SK-N-SH treated with all-trans-retinoic acid at 6 μM for 48 hours (cell line): ENCODE measurements at regions not wholly inside any gene's neighbourhood (a gene's known extent, or its start where the extent isn't known, plus 50 kb on each side); places are given as distances from the start of the nearest gene placed in this dataset.

Source experiments
- ATAC-seq: fragments of 200-7000 bp; cut with Tn5 transposase; 3 replicates; pipeline ENCODE4 v1.9.1; 2020; ENCODE audit warnings: mild to moderate bottlenecking, moderate library complexity
- ARNTL ChIP-seq: fragments of 450-650 bp; formaldehyde crosslinking; IDR thresholded peaks from 2 replicates; pipeline ENCODE4 v1.5.0; 2020; ENCODE audit warnings: low read depth, mild to moderate bottlenecking, moderate library complexity, borderline replicate concordance
- BACH2 ChIP-seq: fragments of 250-450 bp; sonication (Bioruptor Pico); IDR thresholded peaks from 2 replicates; pipeline ENCODE4 v1.9.0; 2021; ENCODE audit warnings: mild to moderate bottlenecking, borderline replicate concordance
- CSDC2 ChIP-seq: fragments of 250-450 bp; sonication (Bioruptor Pico); IDR thresholded peaks from 2 replicates; pipeline ENCODE4 v1.5.0; 2020; ENCODE audit warnings: mild to moderate bottlenecking, moderate library complexity
- GLIS3 ChIP-seq: fragments of 250-450 bp; sonication (Bioruptor Pico); IDR thresholded peaks from 2 replicates; pipeline ENCODE4 v1.5.0; 2020; ENCODE audit warnings: mild to moderate bottlenecking, moderate library complexity
- ISL1 ChIP-seq: fragments of 250-450 bp; sonication (Bioruptor Pico); IDR thresholded peaks from 2 replicates; pipeline ENCODE4 v2.1.2; 2022; ENCODE audit warnings: mild to moderate bottlenecking, moderate library complexity
- OSR1 ChIP-seq: fragments of 250-450 bp; sonication (Bioruptor Pico); IDR thresholded peaks from 2 replicates; pipeline ENCODE4 v1.8.0; 2022; ENCODE audit warnings: moderate library complexity, mild to moderate bottlenecking, inconsistent platforms
- PPARA ChIP-seq: fragments of 250-450 bp; sonication (Bioruptor Pico); IDR thresholded peaks from 2 replicates; pipeline ENCODE4 v1.5.0; 2020; ENCODE audit warnings: mild to moderate bottlenecking, borderline replicate concordance
- RARB ChIP-seq: fragments of 250-450 bp; sonication (Bioruptor Pico); IDR thresholded peaks from 2 replicates; pipeline ENCODE4 v1.8.0; 2021; ENCODE audit warnings: mild to moderate bottlenecking, moderate library complexity
- SNAI2 ChIP-seq: fragments of 250-450 bp; sonication (Bioruptor Pico); IDR thresholded peaks from 2 replicates; pipeline ENCODE4 v1.5.0; 2020; ENCODE audit warnings: mild to moderate bottlenecking, moderate library complexity
- TCF4 ChIP-seq: fragments of 250-450 bp; sonication (Bioruptor Pico); IDR thresholded peaks from 2 replicates; pipeline ENCODE4 v1.8.0; 2021; ENCODE audit warnings: mild to moderate bottlenecking, moderate library complexity, borderline replicate concordance
- TOX ChIP-seq: fragments of 250-450 bp; sonication (Bioruptor Pico); IDR thresholded peaks from 2 replicates; pipeline ENCODE4 v1.8.0; 2021; ENCODE audit warnings: mild to moderate bottlenecking, moderate library complexity, borderline replicate concordance
- ZC3H10 ChIP-seq: fragments of 250-450 bp; sonication (Bioruptor Pico); IDR thresholded peaks from 2 replicates; pipeline ENCODE4 v1.5.1; 2021; ENCODE audit warnings: mild to moderate bottlenecking, moderate library complexity
- ZFP3 ChIP-seq: fragments of 250-450 bp; sonication (Bioruptor Pico); IDR thresholded peaks from 2 replicates; pipeline ENCODE4 v1.5.0; 2020; ENCODE audit warnings: mild to moderate bottlenecking, moderate library complexity
- ZFP30 ChIP-seq: fragments of 450-650 bp; formaldehyde crosslinking; IDR thresholded peaks from 2 replicates; pipeline ENCODE4 v1.5.0; 2022; ENCODE audit warnings: mild to moderate bottlenecking, moderate library complexity
- ZNF565 ChIP-seq: fragments of 450-650 bp; formaldehyde crosslinking; conservative IDR thresholded peaks from 2 replicates; pipeline ENCODE4 v1.5.0; 2020; ENCODE audit warnings: low read depth, mild to moderate bottlenecking, moderate library complexity
- ZNF70 ChIP-seq: fragments of 450-650 bp; formaldehyde crosslinking; IDR thresholded peaks from 2 replicates; pipeline ENCODE4 v1.5.0; 2020; ENCODE audit warnings: mild to moderate bottlenecking, moderate library complexity
- TF ChIP-seq, protein P1 (sequence below): fragments of 250-450 bp; sonication (Bioruptor Pico); IDR thresholded peaks from 2 replicates; pipeline ENCODE4 v1.8.0; 2020; ENCODE audit warnings: mild to moderate bottlenecking, moderate library complexity, borderline replicate concordance
- TF ChIP-seq, protein P2 (sequence below): fragments of 250-450 bp; sonication (Bioruptor Pico); IDR thresholded peaks from 2 replicates; pipeline ENCODE4 v1.8.0; 2021; ENCODE audit warnings: low read depth, mild to moderate bottlenecking, moderate library complexity, borderline replicate concordance
- TF ChIP-seq, protein P3 (sequence below): fragments of 250-450 bp; sonication (Bioruptor Pico); IDR thresholded peaks from 2 replicates; pipeline ENCODE4 v1.5.1; 2020; ENCODE audit warnings: low read depth, mild to moderate bottlenecking, moderate library complexity
- TF ChIP-seq, protein P4 (sequence below): fragments of 250-450 bp; sonication (Bioruptor Pico); IDR thresholded peaks from 2 replicates; pipeline ENCODE4 v1.5.0; 2020; ENCODE audit warnings: mild to moderate bottlenecking, moderate library complexity
- TF ChIP-seq, protein P5 (sequence below): fragments of 250-450 bp; sonication (Bioruptor Pico); IDR thresholded peaks from 2 replicates; pipeline ENCODE4 v1.5.1; 2021; ENCODE audit warnings: mild to moderate bottlenecking, moderate library complexity

DNA sequence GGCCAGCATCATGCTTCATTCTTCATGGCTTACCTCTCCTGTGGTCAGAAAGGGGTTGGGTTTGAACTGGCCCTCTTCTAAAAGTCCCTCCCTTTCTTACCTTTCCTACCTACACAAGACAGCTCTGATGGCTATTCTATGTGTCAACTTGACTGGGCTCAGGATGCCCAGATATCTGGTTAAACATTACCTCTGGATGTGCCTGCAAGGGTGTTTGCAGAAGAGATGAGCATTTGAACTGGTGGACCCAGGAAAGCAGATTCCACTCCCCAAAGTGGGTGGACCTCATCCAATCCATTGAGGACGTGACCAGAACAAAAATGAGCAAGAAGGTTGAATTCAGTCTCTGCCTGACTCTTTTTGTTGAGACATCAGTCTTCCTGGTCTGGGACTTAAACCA is 79.0 kb upstream of the TCF7L2 start:
- TF ChIP-seq ZFP3 (no peak), PPARA (no peak), ZNF565 (CRISPR knock-in tag) (no peak), ARNTL (CRISPR knock-in tag) (no peak), ZC3H10 (CRISPR knock-in tag) (no peak), GLIS3 (CRISPR knock-in tag) (no peak), BACH2 (CRISPR knock-in tag) (no peak), TCF4 (CRISPR knock-in tag) (no peak), RARB (CRISPR knock-in tag) (no peak), SNAI2 (CRISPR knock-in tag) (no peak), TOX (CRISPR knock-in tag) (no peak)
- TF ChIP-seq, protein P1, sequence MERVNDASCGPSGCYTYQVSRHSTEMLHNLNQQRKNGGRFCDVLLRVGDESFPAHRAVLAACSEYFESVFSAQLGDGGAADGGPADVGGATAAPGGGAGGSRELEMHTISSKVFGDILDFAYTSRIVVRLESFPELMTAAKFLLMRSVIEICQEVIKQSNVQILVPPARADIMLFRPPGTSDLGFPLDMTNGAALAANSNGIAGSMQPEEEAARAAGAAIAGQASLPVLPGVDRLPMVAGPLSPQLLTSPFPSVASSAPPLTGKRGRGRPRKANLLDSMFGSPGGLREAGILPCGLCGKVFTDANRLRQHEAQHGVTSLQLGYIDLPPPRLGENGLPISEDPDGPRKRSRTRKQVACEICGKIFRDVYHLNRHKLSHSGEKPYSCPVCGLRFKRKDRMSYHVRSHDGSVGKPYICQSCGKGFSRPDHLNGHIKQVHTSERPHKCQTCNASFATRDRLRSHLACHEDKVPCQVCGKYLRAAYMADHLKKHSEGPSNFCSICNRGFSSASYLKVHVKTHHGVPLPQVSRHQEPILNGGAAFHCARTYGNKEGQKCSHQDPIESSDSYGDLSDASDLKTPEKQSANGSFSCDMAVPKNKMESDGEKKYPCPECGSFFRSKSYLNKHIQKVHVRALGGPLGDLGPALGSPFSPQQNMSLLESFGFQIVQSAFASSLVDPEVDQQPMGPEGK = no peak
- TF ChIP-seq, protein P2, sequence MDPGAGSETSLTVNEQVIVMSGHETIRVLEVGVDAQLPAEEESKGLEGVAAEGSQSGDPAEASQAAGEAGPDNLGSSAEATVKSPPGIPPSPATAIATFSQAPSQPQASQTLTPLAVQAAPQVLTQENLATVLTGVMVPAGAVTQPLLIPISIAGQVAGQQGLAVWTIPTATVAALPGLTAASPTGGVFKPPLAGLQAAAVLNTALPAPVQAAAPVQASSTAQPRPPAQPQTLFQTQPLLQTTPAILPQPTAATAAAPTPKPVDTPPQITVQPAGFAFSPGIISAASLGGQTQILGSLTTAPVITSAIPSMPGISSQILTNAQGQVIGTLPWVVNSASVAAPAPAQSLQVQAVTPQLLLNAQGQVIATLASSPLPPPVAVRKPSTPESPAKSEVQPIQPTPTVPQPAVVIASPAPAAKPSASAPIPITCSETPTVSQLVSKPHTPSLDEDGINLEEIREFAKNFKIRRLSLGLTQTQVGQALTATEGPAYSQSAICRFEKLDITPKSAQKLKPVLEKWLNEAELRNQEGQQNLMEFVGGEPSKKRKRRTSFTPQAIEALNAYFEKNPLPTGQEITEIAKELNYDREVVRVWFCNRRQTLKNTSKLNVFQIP (CRISPR knock-in tag) = no peak
- TF ChIP-seq, protein P3, sequence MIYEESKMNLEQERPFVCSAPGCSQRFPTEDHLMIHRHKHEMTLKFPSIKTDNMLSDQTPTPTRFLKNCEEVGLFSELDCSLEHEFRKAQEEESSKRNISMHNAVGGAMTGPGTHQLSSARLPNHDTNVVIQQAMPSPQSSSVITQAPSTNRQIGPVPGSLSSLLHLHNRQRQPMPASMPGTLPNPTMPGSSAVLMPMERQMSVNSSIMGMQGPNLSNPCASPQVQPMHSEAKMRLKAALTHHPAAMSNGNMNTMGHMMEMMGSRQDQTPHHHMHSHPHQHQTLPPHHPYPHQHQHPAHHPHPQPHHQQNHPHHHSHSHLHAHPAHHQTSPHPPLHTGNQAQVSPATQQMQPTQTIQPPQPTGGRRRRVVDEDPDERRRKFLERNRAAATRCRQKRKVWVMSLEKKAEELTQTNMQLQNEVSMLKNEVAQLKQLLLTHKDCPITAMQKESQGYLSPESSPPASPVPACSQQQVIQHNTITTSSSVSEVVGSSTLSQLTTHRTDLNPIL (CRISPR knock-in tag) = no peak
- ATAC-seq = no peak

DNA sequence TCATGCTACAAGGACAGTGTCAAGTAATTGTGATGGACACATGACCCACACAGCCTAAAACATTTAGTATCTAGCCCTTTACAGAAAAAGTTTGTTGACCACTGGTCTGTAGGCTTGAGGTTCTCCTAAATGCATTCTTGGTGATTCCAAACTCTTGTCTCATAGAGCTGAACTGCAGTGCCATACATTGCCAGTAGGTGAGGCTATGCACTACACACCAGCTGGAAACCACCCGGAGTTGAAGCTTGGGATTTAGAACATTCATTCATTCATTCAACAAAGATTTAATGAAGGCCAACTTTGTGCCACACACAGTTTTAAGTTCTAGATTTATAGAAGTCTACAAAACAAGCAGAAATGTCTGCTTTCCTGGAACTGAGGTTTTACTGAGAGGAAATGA is 77.3 kb upstream of the TCF7L2 start:
- no peak for ATAC-seq
- TF ChIP-seq CSDC2 (no peak), ARNTL (CRISPR knock-in tag) (no peak)

DNA sequence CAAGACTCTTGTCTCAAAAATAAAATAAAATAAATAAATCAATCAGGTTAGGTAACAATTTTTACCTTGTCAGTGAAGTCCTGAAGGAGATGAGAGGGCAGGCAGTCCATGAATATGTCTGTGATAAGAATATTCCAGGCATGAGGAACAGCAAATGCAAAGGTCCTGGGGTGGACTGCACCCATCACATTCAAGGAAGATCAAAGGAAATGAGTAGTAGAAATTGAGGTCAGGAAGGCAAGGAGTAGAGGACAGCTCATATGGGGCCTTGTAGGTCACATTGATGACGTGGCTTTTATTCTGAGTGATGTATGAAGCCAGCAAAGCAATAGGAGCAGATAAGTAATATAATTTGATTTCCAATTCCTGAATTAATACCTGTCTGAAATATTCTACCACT is 76.5 kb upstream of the TCF7L2 start:
- TF ChIP-seq, protein P2 (CRISPR knock-in tag) = no peak
- TF ChIP-seq ZNF565 (CRISPR knock-in tag) (no peak), CSDC2 (no peak), OSR1 (no peak), ZC3H10 (CRISPR knock-in tag) (no peak), ISL1 (no peak), SNAI2 (CRISPR knock-in tag) (no peak), ZNF70 (CRISPR knock-in tag) (no peak), RARB (CRISPR knock-in tag) (no peak), ARNTL (CRISPR knock-in tag) (no peak), ZFP30 (CRISPR knock-in tag) (no peak), PPARA (no peak), TCF4 (CRISPR knock-in tag) (no peak)
- TF ChIP-seq, protein P4, sequence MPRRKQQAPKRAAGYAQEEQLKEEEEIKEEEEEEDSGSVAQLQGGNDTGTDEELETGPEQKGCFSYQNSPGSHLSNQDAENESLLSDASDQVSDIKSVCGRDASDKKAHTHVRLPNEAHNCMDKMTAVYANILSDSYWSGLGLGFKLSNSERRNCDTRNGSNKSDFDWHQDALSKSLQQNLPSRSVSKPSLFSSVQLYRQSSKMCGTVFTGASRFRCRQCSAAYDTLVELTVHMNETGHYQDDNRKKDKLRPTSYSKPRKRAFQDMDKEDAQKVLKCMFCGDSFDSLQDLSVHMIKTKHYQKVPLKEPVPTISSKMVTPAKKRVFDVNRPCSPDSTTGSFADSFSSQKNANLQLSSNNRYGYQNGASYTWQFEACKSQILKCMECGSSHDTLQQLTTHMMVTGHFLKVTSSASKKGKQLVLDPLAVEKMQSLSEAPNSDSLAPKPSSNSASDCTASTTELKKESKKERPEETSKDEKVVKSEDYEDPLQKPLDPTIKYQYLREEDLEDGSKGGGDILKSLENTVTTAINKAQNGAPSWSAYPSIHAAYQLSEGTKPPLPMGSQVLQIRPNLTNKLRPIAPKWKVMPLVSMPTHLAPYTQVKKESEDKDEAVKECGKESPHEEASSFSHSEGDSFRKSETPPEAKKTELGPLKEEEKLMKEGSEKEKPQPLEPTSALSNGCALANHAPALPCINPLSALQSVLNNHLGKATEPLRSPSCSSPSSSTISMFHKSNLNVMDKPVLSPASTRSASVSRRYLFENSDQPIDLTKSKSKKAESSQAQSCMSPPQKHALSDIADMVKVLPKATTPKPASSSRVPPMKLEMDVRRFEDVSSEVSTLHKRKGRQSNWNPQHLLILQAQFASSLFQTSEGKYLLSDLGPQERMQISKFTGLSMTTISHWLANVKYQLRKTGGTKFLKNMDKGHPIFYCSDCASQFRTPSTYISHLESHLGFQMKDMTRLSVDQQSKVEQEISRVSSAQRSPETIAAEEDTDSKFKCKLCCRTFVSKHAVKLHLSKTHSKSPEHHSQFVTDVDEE = no peak
- TF ChIP-seq, all 23 proteins: peak for 0
- no peak for ATAC-seq

DNA sequence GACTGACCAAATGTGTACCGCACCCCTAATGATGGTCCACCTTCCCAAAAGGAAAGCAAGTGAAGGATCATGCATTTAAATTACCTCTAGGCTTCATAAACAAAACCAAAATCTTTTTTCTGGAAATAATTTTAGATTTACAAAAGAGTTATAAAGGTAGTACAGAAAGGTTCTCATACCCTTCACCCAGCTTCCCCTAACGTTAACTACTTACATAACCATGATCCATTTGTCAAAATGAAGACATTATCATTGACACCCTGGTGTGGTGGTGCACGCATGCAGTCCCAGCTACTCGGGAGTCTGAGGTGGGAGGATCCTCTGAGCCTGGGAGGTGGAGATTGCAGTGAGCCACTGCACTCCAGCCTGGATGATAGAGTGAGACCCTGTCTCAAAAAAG is 75.1 kb upstream of the TCF7L2 start:
- no peak for ATAC-seq

More for the DNA sequence above, 75.1 kb upstream of the TCF7L2 start:
- TF ChIP-seq ZNF565 (CRISPR knock-in tag) = no peak
- no peak for TF ChIP-seq SNAI2 (CRISPR knock-in tag)
- TF ChIP-seq ZFP30 (CRISPR knock-in tag) = no peak
- no peak for TF ChIP-seq ISL1
- no peak for TF ChIP-seq ZFP3
- TF ChIP-seq, protein P3 (CRISPR knock-in tag) = no peak
- no peak for TF ChIP-seq ZNF70 (CRISPR knock-in tag)
- no peak for TF ChIP-seq TOX (CRISPR knock-in tag)
- no peak for TF ChIP-seq BACH2 (CRISPR knock-in tag)
- TF ChIP-seq, protein P5, sequence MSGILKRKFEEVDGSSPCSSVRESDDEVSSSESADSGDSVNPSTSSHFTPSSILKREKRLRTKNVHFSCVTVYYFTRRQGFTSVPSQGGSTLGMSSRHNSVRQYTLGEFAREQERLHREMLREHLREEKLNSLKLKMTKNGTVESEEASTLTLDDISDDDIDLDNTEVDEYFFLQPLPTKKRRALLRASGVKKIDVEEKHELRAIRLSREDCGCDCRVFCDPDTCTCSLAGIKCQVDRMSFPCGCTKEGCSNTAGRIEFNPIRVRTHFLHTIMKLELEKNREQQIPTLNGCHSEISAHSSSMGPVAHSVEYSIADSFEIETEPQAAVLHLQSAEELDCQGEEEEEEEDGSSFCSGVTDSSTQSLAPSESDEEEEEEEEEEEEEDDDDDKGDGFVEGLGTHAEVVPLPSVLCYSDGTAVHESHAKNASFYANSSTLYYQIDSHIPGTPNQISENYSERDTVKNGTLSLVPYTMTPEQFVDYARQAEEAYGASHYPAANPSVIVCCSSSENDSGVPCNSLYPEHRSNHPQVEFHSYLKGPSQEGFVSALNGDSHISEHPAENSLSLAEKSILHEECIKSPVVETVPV (CRISPR knock-in tag) = no peak
- no peak for TF ChIP-seq RARB (CRISPR knock-in tag)
- TF ChIP-seq, all 23 proteins: peak for 0
